K562 (cell line): ENCODE measurements at regions not wholly inside any gene's neighbourhood (a gene's known extent, or its start where the extent isn't known, plus 50 kb on each side); places are given as distances from the start of the nearest gene placed in this dataset.

Experiments
- ILF3 ChIP-seq: fragments of 450-650 bp; IDR thresholded peaks from 2 replicates; pipeline ENCODE4 v1.6.1; 2018; ENCODE audit warnings: antibody characterized with exemption, mild to moderate bottlenecking, moderate library complexity, borderline replicate concordance
- PRMT5 ChIP-seq: sonication (generic); formaldehyde crosslinking; IDR thresholded peaks from 2 replicates; pipeline ENCODE4 v1.5.0; 2020; ENCODE audit warnings: missing genetic modification reagents
- SMARCA5 ChIP-seq: fragments of 450-650 bp; IDR thresholded peaks from 2 replicates; pipeline ENCODE4 v1.6.1; 2016
- SNRNP70 ChIP-seq: fragments of 200-400 bp; formaldehyde crosslinking; optimal IDR thresholded peaks from 2 replicates; pipeline ENCODE3; 2017; ENCODE audit warnings: low read depth, low read length
- TEAD2 ChIP-seq: fragments of 450-650 bp; IDR thresholded peaks from 2 replicates; pipeline ENCODE4 v1.6.1; 2016; ENCODE audit warnings: missing genetic modification characterization, control low read depth, missing compliant biosample characterization
- ZBTB33 ChIP-seq: sonication (generic); formaldehyde crosslinking; IDR thresholded peaks from 2 replicates; pipeline ENCODE4 v1.8.1; 2023; ENCODE audit warnings: mild to moderate bottlenecking, missing genetic modification reagents
- ZFX ChIP-seq: sonication (generic); formaldehyde crosslinking; IDR thresholded peaks from 2 replicates; pipeline ENCODE4 v1.8.0; 2022; ENCODE audit warnings: mild to moderate bottlenecking, missing genetic modification reagents, moderate library complexity
- ZNF224 ChIP-seq: sonication (generic); formaldehyde crosslinking; IDR thresholded peaks from 2 replicates; pipeline ENCODE4 v1.8.0; 2022; ENCODE audit warnings: mild to moderate bottlenecking, missing genetic modification reagents
- ZNF324 ChIP-seq: fragments of 250-450 bp; sonication (Bioruptor Pico); IDR thresholded peaks from 2 replicates; pipeline ENCODE4 v1.4.0; 2020; ENCODE audit warnings: mild to moderate bottlenecking
- ZNF512 ChIP-seq: IDR thresholded peaks from 2 replicates; pipeline ENCODE4 v1.6.1; 2016; ENCODE audit warnings: missing genetic modification characterization, missing compliant biosample characterization
- TF ChIP-seq, protein P1 (sequence below): fragments of 200-800 bp; sonication (Bioruptor generic); IDR thresholded peaks from 2 replicates; pipeline ENCODE4 v1.6.1; 2016; ENCODE audit warnings: missing genetic modification characterization, missing compliant biosample characterization

GRCh38 chr2:66651295-66651694 is 216.4 kb downstream of the MEIS1 start (continued):
- TF ChIP-seq ZBTB33 (no peak), ZNF512 (tag) (no peak), ZNF224 (CRISPR knock-in tag) (no peak), PRMT5 (CRISPR knock-in tag) (no peak), ZNF324 (no peak), SMARCA5 (no peak), ILF3 (no peak), TEAD2 (tag) (no peak), SNRNP70 (no peak), ZFX (CRISPR knock-in tag) (no peak)
- TF ChIP-seq, protein P1, sequence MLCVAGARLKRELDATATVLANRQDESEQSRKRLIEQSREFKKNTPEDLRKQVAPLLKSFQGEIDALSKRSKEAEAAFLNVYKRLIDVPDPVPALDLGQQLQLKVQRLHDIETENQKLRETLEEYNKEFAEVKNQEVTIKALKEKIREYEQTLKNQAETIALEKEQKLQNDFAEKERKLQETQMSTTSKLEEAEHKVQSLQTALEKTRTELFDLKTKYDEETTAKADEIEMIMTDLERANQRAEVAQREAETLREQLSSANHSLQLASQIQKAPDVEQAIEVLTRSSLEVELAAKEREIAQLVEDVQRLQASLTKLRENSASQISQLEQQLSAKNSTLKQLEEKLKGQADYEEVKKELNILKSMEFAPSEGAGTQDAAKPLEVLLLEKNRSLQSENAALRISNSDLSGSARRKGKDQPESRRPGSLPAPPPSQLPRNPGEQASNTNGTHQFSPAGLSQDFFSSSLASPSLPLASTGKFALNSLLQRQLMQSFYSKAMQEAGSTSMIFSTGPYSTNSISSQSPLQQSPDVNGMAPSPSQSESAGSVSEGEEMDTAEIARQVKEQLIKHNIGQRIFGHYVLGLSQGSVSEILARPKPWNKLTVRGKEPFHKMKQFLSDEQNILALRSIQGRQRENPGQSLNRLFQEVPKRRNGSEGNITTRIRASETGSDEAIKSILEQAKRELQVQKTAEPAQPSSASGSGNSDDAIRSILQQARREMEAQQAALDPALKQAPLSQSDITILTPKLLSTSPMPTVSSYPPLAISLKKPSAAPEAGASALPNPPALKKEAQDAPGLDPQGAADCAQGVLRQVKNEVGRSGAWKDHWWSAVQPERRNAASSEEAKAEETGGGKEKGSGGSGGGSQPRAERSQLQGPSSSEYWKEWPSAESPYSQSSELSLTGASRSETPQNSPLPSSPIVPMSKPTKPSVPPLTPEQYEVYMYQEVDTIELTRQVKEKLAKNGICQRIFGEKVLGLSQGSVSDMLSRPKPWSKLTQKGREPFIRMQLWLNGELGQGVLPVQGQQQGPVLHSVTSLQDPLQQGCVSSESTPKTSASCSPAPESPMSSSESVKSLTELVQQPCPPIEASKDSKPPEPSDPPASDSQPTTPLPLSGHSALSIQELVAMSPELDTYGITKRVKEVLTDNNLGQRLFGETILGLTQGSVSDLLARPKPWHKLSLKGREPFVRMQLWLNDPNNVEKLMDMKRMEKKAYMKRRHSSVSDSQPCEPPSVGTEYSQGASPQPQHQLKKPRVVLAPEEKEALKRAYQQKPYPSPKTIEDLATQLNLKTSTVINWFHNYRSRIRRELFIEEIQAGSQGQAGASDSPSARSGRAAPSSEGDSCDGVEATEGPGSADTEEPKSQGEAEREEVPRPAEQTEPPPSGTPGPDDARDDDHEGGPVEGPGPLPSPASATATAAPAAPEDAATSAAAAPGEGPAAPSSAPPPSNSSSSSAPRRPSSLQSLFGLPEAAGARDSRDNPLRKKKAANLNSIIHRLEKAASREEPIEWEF (CRISPR knock-in tag) = no peak
